22Rv1 (cell line): ENCODE measurements at regions not wholly inside any gene's neighbourhood (a gene's known extent, or its start where the extent isn't known, plus 50 kb on each side); places are given as distances from the start of the nearest gene placed in this dataset.

Experiments used
- CTCF ChIP-seq: fragments of 450-650 bp; IDR thresholded peaks from 2 replicates; pipeline ENCODE4 v1.5.1; 2017; ENCODE audit warnings: mild to moderate bottlenecking
- ZFX ChIP-seq: fragments of 450-650 bp; IDR thresholded peaks from 2 replicates; pipeline ENCODE4 v1.6.1; 2017; ENCODE audit warnings: antibody characterized with exemption, borderline replicate concordance

- TF ChIP-seq CTCF (no peak), ZFX (no peak)
Measured at GRCh38 chr18:25587545-25587944, 235.6 kb upstream of the ZNF521 start.
